ENCODE measurements at regions not wholly inside any gene's neighbourhood (a gene's known extent, or its start where the extent isn't known, plus 50 kb on each side); places are given as distances from the start of the nearest gene placed in this dataset.
"Not testable (repeated sequence)": the region's sequence is repeated elsewhere in the genome, so short reads cannot be mapped to it uniquely, and the experiment has no call there.

DNA sequence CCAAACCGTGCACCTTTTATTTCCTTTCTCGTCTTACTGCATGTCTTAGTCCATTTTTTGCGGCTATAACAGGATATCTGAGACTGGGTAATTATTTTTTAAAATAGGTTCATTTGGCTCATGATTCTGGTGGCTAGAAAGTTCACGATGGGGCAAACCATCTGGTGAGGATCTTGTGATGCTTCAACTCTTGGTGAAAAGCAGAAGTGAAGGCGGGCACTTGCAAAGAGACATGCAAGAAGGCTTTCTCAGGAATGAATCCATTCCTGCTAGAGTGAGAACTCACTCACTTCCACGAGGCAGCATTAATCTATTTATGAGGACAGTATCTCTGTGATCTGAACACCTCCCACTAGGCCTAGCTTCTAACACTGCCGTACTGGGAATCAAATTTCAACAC lies 327.1 kb upstream of the RBMS1 start:
- no peak for DNase-seq

DNA sequence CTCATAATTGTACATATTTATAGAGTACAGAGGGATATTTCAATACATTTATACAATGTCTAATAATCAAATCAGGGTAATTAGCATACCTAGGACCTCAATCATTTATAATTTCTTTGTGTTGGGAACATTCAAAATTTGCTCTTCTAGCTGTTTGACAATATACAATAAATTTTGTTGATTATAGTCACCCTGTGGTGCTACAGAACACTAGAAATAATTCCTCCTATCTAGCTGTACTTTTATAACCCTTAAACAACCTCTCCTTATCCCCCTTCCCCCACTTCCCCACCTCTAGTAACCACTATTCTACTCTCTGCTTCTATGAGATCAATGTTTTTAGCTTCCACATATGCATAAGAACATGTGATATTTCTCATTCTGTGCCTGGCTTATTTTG lies 328.4 kb upstream of the RBMS1 start:
- DNase-seq: no peak

DNA sequence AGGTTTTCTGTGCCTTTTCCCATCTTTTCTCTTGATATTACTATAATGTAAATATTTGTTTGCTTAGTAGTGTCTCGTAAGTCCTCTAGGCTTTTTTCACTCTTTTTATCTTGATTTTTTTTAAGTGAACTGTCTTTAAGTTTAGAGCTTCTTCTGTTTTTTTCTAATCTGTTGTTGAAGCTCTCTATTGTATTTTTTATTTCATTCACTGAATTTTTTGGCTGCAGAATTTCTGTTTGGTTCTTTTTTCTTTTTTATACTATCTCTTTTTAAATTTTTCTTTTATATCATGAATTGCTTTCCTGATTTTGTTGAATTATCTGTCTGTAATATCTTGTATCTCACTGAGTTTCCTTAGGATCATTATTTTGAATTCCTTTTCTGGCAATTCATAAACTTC lies 331.8 kb upstream of the RBMS1 start:
- no peak for DNase-seq

DNA sequence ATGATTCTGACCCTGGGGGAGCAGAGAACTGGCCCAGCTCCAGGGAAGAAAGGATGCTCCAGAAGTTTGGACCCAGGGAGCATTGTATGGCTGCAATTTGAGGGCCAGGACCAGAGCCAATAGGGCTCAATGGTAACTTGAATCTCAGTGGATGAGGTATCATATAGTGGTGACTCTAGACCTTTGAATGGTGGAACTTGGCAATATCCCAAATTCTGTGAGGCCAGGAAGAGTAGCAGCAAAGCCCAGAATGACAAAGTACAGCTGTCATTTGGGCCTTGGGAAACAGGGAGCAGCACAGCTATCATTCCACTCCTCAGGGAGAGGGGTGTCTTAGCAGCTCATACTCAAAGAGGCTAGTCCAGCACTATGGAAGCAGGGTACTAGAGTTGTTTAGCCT lies 332.9 kb upstream of the RBMS1 start:
- no peak for DNase-seq

DNA sequence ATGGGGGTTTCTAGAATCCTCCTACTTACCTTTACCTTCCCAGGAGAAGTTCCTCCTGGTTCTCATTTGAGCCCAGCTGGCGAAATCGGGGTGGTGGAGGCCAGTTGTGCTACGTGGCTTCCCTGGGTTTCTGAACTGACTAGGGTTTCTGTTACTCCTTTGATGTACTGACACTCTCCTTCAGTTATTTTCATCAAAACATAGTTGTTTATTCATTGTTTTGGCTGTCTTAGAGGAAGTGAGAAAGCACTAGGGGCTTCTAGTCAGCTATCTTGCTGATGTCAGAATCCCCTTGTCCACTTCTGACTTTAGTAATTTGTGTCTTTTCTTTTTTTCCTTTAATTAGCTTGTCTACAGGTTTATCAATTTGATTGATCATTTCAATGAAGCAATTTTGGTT lies 332.2 kb upstream of the TANK start:
- no peak for DNase-seq

DNA sequence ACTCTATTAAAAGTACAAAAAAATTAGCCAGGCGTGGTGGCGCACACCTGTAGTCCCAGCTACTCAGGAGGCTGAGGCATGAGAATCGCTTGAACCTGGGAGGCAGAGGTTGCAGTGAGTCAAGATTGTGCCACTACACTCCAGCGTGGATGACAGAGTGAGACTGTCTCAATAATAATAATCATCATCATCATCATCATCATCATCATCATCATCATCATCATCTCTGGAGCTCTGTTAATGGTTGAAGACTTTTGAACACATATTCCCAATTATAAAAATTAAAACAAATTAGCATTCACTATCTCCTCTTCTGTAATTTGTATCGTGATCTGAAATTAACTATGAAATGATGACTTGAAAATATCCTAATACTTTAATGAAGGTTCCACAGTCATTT lies 327.8 kb upstream of the TANK start:
- not testable (repeated sequence) for DNase-seq

DNA sequence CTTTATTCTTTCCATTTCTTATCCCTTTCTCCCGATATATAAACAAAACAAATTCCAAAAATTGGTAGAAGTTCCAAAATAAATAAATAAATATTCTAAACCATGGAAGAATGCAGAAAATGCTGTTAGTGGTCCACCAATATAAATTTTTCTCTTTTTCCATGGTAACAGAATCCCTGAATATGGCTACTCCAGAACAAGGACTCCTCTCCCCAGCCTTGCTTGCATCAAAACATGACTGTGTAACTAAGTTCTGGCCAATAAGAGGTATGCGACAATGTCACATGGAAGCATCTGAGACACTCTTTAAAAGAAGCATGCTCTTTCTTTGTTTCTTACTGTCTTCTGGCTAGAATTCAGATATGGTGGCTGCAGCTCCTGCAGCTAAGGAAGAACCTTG lies 325.1 kb upstream of the TANK start:
- DNase-seq: no peak

DNA sequence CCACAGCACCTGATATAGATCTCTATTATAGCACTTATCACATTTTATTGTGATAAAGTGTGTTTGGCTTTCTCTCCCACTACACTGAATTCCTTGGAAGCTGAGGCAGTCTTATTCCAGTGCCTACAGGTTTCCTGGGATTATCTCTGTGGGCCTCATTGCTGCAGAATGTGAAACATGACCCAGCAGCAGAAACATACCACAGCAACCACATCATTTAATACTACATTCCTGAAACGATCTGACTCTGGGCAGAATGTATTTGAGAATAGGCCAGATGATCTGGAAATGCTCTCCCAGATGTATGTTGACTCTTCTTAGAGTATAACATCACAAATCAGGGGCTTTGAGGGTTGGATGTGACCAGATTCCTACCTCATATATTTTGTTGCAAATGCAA lies 323.5 kb upstream of the TANK start:
- no peak for DNase-seq

DNA sequence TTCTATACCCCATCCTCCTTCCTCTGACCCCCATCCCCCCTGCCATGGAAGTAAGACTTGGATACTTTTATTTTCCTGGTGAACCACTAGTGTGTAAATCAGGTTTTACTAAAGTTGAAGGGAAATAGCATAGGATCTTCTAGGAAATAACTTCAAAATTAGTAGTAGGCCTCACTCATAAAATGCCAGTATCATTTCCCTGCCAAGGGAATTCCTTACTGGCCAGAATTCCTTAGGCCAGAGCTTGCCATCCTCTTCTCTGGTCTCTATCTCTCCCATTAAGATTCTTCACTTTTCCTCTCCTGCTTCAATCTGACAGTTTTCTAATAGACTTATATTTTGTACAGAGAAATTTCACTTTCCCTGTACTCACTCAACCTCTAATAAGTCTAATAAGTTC lies 322.8 kb upstream of the TANK start:
- no peak for DNase-seq

DNA sequence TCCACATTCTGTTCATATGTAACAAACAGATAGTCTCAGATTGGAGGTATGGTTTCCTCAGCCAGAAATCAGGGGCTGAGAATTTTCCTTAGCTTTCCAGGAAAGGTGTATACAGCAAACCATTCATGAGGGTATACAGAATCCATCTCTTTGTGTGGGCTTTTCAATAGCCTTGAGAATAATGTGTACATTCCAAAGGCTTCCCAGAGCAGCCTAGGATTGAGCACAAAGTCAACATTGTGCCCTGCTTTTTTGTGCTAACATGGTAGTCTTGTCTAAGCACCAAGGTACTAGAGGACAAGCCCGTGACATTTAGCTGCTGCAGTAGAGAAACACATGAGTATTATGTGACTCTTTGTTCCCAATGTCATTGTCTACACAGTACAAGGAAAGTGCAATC lies 322.1 kb upstream of the TANK start:
- DNase-seq: no peak

DNA sequence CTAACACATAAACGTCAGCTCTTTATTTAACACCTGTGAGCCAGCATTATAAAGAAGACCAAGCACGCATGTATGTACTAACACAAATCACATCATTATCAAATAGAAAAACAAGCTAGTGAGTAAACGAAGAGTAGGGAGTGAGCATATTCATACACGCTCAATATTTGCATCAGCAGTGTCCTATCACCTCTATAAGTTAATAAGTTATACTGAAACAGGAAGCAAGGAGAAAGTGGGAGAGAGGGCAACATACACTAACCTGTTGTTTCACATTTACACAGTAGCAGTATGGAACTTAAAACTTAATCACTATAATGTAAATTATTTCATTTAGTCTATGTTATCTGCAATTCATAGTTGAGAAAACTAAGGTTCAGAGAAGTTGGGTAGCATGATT lies 321.5 kb upstream of the TANK start:
- no peak for DNase-seq

DNA sequence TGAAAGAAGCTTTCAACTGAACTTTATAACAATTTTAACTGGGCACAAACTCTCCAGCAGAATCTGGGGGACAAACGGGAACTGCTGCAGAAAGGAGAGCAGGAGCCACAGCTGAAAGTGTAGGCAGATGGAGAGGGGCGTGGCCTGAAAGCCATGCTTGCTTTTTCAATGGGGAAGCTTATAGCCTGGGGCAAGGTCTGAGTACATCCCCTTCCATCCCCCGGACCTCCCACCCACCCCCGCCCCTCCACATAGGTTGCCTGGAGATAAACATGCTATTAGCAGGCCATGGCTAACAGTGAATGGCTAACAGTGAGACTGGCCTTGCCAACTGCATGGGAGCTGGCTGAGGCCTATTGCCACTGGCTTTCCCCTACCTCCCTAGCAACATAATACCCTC lies 317.9 kb upstream of the TANK start:
- DNase-seq: no peak

DNA sequence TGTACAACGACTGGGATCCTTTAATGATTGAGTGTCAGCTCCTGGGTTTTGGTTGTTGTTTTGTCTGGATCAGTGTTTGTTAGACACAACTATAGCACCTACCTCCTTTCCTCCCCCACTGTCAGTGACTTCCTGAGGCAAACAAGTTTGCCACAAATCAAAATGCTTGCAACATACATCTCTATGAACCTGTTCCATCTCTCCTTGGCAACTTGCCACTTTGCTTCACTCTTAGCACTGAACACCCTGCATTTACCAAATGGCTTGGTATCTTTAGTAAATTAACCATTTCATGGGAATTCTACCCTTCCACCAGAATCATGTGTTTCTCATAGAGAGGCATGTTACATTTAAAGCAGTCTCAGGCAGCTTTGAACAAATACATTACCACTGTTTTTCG lies 301.1 kb upstream of the TANK start:
- no peak for DNase-seq

DNA sequence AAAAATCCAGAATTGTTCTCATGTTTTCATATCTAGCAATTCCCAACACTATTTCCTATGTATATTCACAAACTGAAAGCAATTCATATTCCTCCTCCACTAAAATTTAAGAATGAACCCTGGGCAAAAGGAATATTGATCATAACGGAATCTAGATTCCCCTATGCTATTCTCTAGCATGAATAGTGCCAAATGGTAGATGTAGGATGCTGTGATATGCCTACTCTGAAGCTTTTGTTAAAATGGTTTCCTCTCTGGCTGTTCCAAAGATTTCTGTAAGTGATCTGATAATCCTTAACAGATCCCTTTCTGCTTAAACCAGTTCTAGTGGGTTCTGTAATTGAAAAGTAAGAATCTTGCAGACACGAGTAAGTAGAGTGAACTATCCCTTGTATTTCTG lies 298.0 kb upstream of the TANK start:
- DNase-seq: no peak

DNA sequence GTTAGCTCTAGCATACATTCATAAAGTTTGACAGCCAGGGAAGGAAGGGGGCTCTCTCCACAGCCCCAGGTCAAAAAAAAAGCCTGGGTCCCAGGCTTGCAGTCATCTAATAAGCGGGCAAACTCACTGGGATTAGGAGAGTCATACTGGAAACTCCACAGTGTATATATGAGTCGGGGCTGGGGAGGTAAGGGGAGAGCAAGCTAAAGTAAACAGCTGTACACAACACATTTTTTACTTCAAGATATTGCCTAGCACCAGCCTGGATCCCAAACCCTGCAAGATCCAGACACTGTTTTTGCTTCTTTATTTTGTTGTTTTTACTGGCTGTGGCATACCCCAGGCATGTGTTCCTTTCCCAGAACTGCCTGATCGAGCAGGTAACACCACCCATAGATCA lies 291.3 kb upstream of the TANK start:
- no peak for DNase-seq

DNA sequence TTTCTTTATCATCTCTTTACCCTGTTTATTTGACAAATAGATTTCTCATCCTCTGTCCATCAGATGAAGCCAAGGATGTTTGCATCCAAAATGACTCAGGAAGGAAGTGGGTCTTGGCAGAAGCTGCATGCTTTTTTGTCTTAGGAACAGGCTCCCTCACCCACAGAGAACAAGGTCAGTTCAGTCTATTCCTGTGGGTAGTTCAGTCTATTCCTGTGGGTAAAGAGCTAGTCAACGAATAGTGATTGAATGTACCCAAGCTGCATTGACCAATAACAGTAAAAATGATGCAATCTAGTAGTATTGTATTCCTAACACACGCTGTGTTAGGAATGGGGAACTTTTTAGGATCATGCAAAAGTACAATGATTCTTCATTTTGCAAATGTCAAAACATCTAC lies 290.8 kb upstream of the TANK start:
- DNase-seq: no peak

DNA sequence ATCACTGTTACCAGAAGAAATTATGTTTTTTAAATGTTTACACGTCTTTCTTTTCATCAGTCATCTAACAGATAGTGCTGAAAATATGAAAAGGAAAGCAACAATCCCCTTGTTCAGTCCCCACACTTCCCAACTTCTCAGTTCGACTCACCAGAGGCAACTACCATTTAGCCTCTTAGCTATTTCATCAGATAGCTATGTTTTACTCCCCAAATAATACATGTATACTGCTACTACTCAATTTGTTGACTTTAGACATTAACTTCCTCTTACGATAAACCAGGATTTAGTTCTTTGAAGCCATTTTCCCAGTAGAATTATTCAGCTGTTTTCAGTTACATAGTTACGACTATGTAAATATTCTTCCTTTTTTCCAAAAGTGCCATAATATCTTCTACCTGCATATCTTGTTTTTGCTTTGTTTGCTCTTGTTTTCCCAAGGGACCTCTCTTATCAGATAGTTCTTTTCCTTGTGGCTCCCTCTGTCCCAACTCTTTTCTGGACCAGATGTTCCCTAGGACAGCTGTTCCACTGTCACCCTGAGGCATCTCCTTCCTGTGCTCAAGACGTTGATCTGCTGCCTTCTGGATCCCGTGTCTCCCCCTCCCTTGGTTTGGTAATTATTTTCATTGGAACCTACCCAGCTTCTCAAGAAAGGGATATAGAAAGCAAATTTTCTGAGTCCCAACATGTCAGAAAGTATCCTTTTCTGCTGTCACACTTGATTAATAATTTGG lies 289.3 kb upstream of the TANK start:
- no peak for DNase-seq

DNA sequence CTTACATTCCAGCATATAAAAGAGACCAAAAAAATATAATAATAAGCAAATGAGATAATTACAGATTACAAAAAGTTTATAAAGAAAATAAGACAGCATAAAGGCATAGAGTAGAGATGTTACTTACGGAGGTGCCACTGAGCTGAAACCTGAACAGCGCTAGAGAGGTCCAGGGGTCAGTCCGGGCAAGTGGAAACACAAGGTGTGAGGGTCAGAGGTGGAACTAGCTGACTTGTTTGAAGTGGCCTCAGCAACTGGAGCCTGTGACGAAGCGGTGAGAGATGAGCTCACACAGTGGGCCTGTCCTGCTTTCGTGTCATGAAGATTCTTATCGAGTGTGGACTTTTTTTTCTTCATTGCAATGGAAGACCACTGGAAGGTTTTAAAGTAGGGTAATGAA lies 288.3 kb upstream of the TANK start:
- no peak for DNase-seq

DNA sequence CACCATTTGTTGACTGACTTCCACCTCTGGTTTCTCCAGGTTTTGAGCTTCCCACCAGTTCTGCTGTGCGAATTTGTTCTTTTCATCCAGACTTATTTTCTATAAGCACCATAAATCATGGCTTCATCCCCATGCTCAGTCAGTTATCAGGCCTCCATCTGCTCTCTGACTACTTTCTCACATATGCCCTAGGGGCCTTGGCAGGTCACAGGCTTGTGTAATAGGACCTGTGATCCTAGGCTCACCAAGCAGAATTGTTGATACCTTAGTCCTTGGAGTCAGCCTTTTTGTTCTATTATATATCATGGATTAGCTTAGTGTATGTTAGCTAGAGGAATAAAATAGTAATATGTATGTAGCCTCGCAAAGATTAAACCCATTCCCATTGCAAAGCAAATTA lies 284.2 kb upstream of the TANK start:
- no peak for DNase-seq

DNA sequence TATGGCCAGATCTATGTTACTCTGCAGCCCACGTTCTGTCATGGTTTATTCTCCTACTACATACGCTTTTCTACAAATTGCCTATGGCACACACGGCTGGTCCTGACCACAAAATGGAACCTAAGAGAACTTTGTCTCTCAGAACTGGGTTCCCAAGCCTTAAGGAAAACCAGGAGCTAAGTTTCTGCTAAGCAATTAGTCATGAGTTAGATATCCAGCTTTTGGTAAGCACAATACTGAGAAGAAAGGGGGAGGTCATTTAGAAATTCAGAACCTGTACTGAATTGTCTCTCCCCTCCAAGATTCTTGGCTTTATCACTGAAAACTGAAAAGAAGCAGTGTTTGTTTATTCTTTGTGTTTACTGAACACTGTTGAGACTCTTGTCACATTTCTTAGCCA lies 283.5 kb upstream of the TANK start:
- no peak for DNase-seq

DNA sequence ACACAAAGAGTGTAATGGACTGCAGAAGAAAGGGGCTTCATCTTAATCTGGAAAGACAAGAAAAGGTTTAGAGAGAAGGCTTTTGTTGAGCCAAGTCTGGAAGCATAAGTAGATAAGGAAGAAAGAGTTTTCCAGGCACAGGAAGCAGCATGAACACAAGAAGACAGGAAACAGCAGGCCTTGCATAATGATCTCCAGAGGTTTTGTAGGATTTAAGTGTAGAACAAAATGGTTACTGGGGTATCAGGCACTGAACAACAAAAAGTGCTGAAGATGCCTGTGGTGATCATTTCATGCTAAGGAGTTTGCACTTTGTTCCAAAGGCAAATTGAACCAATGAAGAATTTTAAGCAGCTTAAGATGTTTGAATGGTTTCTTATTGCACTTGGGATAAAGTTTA lies 281.6 kb upstream of the TANK start:
- no peak for DNase-seq

DNA sequence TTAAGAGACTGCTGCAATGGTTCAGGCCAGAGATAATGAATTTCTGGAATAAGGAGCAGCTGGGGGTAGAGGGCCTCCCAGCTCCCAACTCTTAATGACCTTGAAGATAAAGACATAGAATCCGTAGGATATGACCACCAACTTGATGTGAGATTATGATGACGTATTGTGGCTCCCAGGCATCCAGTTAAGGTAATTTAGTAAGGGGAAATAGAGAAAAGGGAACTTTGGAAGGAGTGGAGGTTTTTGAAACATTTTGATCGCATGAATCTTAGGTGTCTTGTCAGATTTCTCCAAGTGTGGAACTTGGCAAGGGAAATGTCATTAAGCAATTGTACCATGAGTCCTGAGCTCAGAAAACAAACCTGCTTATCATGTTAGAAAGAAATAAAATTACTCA lies 277.3 kb upstream of the TANK start:
- DNase-seq: no peak

DNA sequence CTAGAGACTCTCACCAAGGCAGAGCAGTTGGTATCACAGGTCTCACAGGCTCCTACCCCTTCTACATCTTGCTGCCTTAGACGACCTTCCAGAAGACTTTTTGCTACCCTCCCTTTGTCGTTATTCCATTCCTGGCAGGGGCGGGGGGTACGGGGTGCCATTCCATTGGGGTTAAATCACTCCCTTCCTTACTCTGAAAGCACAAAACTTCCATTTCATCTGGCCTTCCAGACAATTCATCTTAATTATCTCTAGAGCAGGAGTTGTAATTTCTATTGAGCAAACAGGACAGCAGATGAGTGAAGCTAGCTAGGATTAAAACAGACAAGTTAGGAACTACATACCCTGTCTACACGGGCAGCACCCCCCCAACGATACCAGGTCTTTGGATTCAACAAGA lies 276.2 kb upstream of the TANK start:
- DNase-seq: no peak

DNA sequence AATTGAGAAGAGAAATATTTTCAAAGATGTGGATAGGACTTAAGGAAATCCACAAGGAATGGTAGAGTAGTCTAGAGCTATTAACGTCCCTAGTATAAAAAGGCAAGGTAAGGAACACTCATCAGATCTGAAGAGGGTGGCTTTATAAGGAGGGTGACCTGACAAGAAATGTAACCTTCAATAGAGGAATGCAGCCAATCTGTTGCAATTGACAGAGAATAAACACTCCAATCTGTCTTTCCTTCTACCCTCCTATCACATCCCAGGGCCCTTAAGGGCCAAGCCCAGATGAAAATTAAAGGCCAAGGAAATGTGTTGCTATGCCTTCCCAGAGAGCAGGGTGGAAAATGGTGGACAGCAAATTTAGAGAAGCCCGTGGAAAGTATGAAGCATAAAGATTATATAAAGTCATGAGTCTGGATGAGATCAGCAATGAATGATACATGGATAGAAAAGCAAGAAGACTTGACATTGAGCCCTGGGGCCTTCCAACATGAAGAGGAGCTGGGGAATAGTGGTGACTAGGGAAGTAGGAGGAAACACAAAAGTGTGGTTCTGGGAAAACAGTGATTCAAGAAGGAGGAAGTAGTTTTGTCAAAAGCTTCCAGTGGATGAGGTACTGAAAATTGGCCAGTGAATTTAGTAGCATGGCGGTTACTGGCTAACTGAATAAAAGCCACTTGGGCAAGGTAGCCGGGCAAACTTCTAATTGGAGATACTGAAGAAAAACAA lies 270.6 kb upstream of the TANK start:
- DNase-seq: no peak
